Pancreas (tissue), 10 donors: ENCODE measurements at regions not wholly inside any gene's neighbourhood (a gene's known extent, or its start where the extent isn't known, plus 50 kb on each side); places are given as distances from the start of the nearest gene placed in this dataset.
A peak's percentile ranks its signal among the peaks of the same experiment; 100 is the strongest.

Experiments used
- ATAC-seq, 4 donors: fragments of 200-7000 bp; cut with Tn5 transposase; one replicate each; pipeline versions ENCODE4 v1.8.0 to v1.9.1; 2020; ENCODE audit warnings: mild to moderate bottlenecking in 4 of 4, moderate library complexity in 4 of 4
- DNase-seq, 6 donors: peaks; one replicate each; pipeline ENCODE4 v3.0.0-alpha.2; 2020
- FAIRE-seq: peaks from 2 replicates; lab custom pipeline; 2012; peaks lifted over from hg19 to GRCh38; lab: Jason Lieb, UNC
- H3K27ac ChIP-seq, 4 donors: fragments of 200-600 bp; sonication (generic); 1 replicate in 3 of 4; 2 replicates in 1 of 4; pipeline versions ENCODE4 v1.5.0 to v1.8.0; 2020
- H3K27me3 ChIP-seq, 4 donors: fragments of 200-600 bp; one replicate each; pipeline ENCODE4 v1.8.0; 2021
- H3K36me3 ChIP-seq, 3 donors: fragments of 200-600 bp; sonication (generic) in 1 of 3; one replicate each; pipeline versions ENCODE4 v1.5.0 to v1.8.0; 2020 to 2021
- H3K4me1 ChIP-seq, 3 donors: fragments of 200-600 bp; one replicate each; pipeline ENCODE4 v1.8.0; 2021
- H3K4me3 ChIP-seq, 4 donors: fragments of 200-600 bp; sonication (generic) in 2 of 4; one replicate each; pipeline versions ENCODE4 v1.5.0 to v1.8.0; 2020 to 2021
- H3K9me3 ChIP-seq, 4 donors: fragments of 200-600 bp; one replicate each; pipeline ENCODE4 v1.8.0; 2021
- CTCF ChIP-seq, 4 donors: fragments of 200-600 bp; sonication (generic) in 3 of 4; IDR thresholded peaks; one replicate each; pipeline versions ENCODE4 v1.5.0 to v1.8.0; 2021; ENCODE audit warnings: antibody characterized with exemption in 4 of 4
- WGBS, 2 donors: extraction: QIAGEN DNeasy Blood & Tissue Kit; methylation state at CpG; one replicate each; pipeline ENCODE4 v1.1.7; 2013; 5-methylcytosine and 5-hydroxymethylcytosine counted together
- intact Hi-C, 3 donors: fragments of 100-400 bp; cut with DNase I; formaldehyde crosslinking; loops; one replicate each; pipeline versions ENCODE4 v1.11.1 to v1.14.2; 2022
- donor health status: healthy with polysubstance abuse.
- donor health status: DM: no; HTN: no; CAD: no; lungs with moderate emphysema.
- donor health status: DM: no; HTN: no; CAD: no.
- donor health status: control.
- donor health status: control.
- donor health status: Bipolar disorder and iron deficiency.
- donor health status: DM: yes; HTN: yes; CAD: no.
- donor health status: DM: no; HTN: no; CAD: no.
- donor health status: DM: no; HTN: no; CAD: no.
- donor health status: DM: yes; HTN: yes; CAD: no.

GRCh38 chr17:79680318-79680695 is 50.4 kb upstream of the ENPP7 start:
- 48 to 54% methylated on average over 3 of the region's 3 CpGs for WGBS, 2 donors
- Histone ChIP-seq H3K27me3 (no peaks in the 10 kb centered on the region), H3K27ac (no peak overlapping the region), H3K4me3 (no peak overlapping the region), H3K9me3 (no peaks in the 10 kb centered on the region), H3K4me1 (no peaks in the 10 kb centered on the region), H3K36me3 (no peaks in the 10 kb centered on the region)
- ATAC-seq (no peak), FAIRE-seq (no peak), DNase-seq (peak in 1 of 6 donors; percentile 23)
- intact Hi-C loops: no loop called here
- TF ChIP-seq CTCF (IDR thresholded peaks at IDR 0.05): no peak

- no peak overlapping the region for H3K27ac ChIP-seq
- intact Hi-C loops: no loop called here
- H3K4me1 ChIP-seq: no peaks in the 10 kb centered on the region
- H3K36me3 ChIP-seq: no peaks in the 10 kb centered on the region
- TF ChIP-seq CTCF (IDR thresholded peaks at IDR 0.05): no peak
- whole genome bisulfite sequencing, 2 donors: 78 to 87% methylated on average over 18 to 19 of the region's 19 CpGs
- ATAC-seq (no peak), FAIRE-seq (no peak), DNase-seq (peak in 1 of 6 donors; percentile 29)
- H3K4me3 ChIP-seq: no peak overlapping the region
- no peaks in the 10 kb centered on the region for H3K9me3 ChIP-seq
- H3K27me3 ChIP-seq: no peaks in the 10 kb centered on the region
Observed at GRCh38 chr17:79679631-79680317, 51.0 kb upstream of the ENPP7 start.

- intact Hi-C loops: no loop called here
- Histone ChIP-seq H3K27ac (no peak overlapping the region), H3K9me3 (no peaks in the 10 kb centered on the region), H3K36me3 (no peaks in the 10 kb centered on the region), H3K27me3 (no peaks in the 10 kb centered on the region), H3K4me1 (no peaks in the 10 kb centered on the region), H3K4me3 (no peak overlapping the region)
- ATAC-seq (no peak), DNase-seq (no peak), FAIRE-seq (no peak)
- WGBS, 2 donors: 42 to 51% methylated on average over 12 of the region's 12 CpGs
- no peak for TF ChIP-seq CTCF (IDR thresholded peaks at IDR 0.05)
Observed at GRCh38 chr17:79678736-79679255, 51.9 kb upstream of the ENPP7 start.

- Histone ChIP-seq H3K27me3 (no peaks in the 10 kb centered on the region), H3K4me3 (no peak overlapping the region), H3K27ac (no peak overlapping the region), H3K4me1 (no peaks in the 10 kb centered on the region), H3K36me3 (no peaks in the 10 kb centered on the region), H3K9me3 (no peaks in the 10 kb centered on the region)
- intact Hi-C loops: no loop called here
- no peak for TF ChIP-seq CTCF (IDR thresholded peaks at IDR 0.05)
- ATAC-seq (no peak), FAIRE-seq (no peak), DNase-seq (peak in 1 of 6 donors; percentile 8)
- WGBS, 2 donors: 55 to 69% methylated on average over 16 of the region's 16 CpGs
Observed at GRCh38 chr17:79678091-79678735, 52.5 kb upstream of the ENPP7 start.

GRCh38 chr17:79677646-79678045 is 53.1 kb upstream of the ENPP7 start:
- no peaks in the 10 kb centered on the region for H3K36me3 ChIP-seq
- FAIRE-seq (no peak), DNase-seq (peak in 1 of 6 donors; percentile 47), ATAC-seq (peak in 1 of 4 donors; percentile 34)
- intact Hi-C loops: no loop called here
- no peak for TF ChIP-seq CTCF (IDR thresholded peaks at IDR 0.05)
- 40 to 54% methylated on average over 12 of the region's 12 CpGs for WGBS, 2 donors
- H3K4me1 ChIP-seq: no peaks in the 10 kb centered on the region
- no peaks in the 10 kb centered on the region for H3K9me3 ChIP-seq
- H3K27ac ChIP-seq: no peak overlapping the region
- H3K4me3 ChIP-seq: no peak overlapping the region
- H3K27me3 ChIP-seq: no peaks in the 10 kb centered on the region
